HG02840 (cell line): ENCODE measurements at regions not wholly inside any gene's neighbourhood (a gene's known extent, or its start where the extent isn't known, plus 50 kb on each side); places are given as distances from the start of the nearest gene placed in this dataset.

Experiments
- ATAC-seq: cut with Tn5 transposase; IDR thresholded peaks from one replicate; pipeline ENCODE4 v1.9.1; 2021; ENCODE audit warnings: mild to moderate bottlenecking, moderate library complexity, moderate number of reproducible peaks; ENCODE audit not compliant: unreplicated experiment, low FRiP score

DNA sequence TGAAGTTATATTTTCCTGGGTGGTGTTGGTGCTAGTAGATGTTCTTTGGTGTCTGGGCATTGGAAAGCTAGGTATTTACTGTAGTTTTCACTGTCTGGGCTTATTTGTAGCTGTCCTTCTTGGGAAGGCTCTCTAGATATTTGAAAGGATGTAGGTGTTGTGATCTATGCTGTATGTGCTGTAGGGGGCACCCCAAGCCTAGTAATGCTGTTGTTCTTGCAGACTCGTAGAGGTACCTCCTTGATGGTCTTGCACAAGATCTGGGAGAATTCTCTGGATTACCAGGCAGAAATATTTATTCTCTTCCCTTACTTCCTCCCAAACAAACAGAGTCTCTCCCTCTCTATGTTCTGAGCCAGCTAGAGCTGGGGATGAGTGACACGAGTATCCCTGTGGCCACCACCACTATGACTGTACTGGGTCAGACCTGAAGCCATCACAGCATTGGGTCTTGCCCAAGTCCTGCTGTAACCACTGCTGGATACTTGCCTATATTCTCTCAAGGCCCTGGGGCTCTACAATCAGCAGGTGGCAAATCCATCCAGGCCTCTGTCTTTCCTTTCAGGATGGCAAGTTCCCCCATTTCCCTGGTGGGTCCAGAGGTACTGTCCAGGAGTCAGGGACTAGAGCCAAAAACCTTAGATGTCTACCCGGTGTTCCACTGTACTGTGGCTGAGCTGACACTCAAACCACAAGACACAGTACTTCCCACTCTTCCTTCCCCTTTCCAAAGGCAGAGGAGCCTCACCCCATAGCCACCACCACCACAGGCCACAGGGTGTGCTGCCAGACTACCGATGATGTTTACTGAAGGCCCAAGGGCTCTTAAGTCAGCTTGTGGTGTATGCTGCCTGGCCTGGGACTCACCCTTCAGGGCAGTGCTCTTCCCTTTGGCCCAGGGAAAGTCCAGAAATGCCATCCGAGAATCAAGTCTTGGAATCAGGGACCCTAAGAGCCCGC lies 195.2 kb upstream of the DPPA4 start:
- ATAC-seq: no peak

GRCh38 chr3:109545746-109546145 lies 208.4 kb upstream of the DPPA4 start:
- no peak for ATAC-seq

- ATAC-seq: no peak
Measured at GRCh38 chr3:109548192-109548938, 211.0 kb upstream of the DPPA4 start.

- no peak for ATAC-seq
Measured at GRCh38 chr3:109553591-109554371, 216.4 kb upstream of the DPPA4 start.

GRCh38 chr3:109559389-109559788 lies 222.0 kb upstream of the DPPA4 start:
- ATAC-seq: no peak

GRCh38 chr3:109563149-109563548 lies 225.8 kb upstream of the DPPA4 start:
- no peak for ATAC-seq

DNA sequence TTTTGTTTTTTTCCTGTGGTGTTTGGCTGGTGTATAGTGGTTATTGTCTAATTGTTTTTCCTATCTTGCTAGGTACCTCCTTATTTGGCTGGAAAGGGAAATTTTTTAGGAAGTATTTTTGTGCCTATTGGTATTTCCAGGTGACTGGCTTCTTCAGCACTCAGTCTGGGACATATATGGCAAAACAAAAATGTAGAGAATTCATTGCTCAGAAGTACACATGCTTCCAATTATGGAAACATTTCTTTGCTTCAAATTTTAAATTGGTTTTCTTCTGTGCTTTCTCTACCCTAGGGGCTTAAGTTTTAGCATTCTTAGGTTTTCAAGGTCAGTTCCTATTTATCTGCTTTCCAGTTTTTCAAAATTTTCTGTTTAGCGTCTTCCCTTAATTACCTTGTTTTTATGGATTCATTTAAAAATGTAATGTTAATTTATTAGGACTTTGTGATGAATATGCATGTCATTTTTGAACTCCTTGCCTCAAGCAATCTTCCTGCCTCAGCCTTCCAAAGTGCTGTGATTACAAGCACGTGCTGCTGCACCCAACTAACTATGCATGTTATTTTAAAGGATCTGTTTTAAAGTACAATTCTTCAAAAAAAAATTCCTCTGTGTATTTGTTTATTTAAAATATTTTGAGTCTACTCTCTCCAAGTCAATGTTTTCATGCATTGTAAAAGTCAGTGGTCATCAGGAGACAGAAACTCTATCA lies 231.9 kb upstream of the DPPA4 start:
- no peak for ATAC-seq

DNA sequence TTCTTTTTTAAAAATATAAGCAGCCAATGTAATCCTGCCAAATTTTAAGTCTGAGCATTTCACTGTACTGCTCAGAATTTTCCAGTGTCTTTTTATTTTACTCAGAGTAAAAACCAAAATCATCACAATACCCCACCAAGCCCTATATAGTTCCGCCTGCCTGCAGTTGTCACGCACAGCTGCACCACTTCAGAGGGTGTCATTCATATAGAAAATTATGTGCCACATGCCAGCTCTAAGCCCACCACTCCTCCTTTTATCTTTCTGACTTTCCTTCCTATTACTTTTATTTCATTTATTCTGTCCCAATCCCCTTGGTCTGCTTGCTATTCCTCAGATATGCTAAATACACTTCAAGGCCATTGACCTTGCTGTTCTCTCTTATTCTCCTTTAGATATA lies 233.1 kb upstream of the DPPA4 start:
- no peak for ATAC-seq

DNA sequence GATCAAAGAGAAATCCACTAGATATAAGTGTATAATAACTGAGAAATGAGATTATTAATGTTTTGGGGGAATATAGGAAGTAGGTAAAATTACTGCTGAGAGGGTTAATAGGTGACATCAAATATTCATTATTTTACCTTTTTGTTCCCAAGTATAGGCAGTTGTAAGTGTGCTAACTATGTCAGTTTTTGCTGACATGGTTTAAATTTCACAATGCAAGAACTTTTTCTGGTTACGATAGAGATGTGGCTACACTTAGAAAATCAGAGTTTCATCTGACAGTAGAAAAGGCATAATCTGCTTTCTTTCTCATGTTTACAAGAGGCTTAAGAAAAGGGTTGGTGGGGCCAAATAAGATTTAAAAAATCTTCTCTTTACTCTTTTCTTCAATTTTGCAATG lies 235.0 kb upstream of the DPPA4 start:
- no peak for ATAC-seq

- no peak for ATAC-seq
Measured at GRCh38 chr3:109596991-109597390, 259.6 kb upstream of the DPPA4 start.

DNA sequence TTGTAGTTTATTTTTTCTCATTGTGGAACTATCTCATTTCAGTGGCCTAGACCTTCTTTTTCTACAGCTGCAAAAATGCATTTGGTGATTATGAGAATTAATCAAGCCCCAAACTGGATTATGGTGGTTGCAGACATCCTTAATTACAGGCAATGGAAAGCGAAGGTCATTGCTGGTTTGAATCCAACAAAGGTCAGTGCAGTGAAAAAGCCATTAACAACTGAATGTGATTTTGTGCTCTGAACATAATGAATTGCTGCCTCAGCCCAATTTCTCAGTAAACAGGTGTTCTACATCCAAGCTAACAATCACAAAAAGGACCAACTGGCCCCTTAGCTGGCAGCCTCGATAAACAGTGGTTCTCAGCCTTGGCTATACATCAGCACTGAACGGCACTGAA lies 260.1 kb upstream of the DPPA4 start:
- ATAC-seq: no peak

- no peak for ATAC-seq
Measured at GRCh38 chr3:109607897-109608296, 270.6 kb upstream of the DPPA4 start.

GRCh38 chr3:109608574-109608973 lies 271.2 kb upstream of the DPPA4 start:
- ATAC-seq: no peak

- no peak for ATAC-seq
Measured at GRCh38 chr3:109618766-109619378, 281.5 kb upstream of the DPPA4 start.

- no peak for ATAC-seq
Measured at GRCh38 chr3:109631897-109632296, 294.6 kb upstream of the DPPA4 start.

- ATAC-seq: no peak
Measured at GRCh38 chr3:109640146-109640652, 302.9 kb upstream of the DPPA4 start.

GRCh38 chr3:109642025-109642424 lies 304.7 kb upstream of the DPPA4 start:
- no peak for ATAC-seq

DNA sequence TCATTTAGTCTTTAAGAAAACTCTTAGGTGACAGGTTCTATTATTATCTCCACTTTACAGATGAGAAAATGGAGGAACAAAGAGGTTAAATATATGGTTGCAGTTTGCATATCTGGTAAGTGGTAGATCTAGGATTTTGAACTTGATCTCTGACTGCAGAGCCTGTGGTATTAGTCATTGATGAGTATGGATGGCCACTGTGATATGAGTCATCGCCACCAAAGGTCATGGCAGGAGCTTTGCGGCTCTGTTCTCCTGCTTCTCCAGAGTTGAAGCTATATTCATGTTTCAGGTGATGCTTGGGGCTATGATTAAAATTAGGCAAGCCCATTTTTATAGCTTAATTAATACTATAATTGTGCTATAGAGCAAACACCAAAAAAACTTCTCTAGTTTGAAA lies 306.2 kb upstream of the DPPA4 start:
- ATAC-seq: no peak

DNA sequence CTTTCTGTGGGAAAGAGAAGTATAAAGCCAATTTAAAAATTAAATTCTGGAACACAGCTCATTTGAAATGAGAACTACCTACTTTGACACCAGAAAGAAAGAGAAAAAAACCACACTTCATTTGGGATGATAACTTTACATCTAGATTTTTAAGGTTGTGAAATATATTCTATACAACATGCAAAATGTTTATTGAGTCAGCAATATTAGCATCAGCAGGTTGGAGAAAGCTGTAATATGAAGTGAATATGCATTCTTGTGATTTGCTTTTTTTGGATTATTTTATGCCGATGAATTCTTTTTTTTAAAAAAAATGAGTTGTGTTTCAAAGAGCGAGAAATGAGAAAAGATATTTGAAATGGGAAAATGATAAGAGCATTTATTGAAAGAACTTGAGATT lies 307.0 kb upstream of the DPPA4 start:
- ATAC-seq: no peak

DNA sequence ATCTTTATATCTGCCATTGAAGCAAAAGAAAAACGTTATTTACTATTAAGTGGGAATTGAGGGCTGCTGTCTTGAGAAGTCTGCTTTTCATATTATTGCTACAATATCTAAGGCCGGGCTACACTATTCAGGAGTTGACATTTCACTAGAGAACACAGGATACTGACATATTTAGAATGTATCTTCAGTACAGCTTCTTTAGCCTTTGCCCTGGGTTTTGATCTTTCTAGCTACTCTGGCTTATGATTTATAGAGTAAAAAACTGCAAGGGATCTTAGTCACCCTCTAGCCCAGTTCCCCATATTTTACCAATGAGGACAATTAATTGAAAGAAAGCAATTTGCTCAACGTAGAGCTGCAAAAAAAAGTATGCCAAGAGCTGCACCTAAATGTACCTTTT lies 307.4 kb upstream of the DPPA4 start:
- no peak for ATAC-seq
